Motor neuron (in vitro differentiated cells): ENCODE measurements at regions not wholly inside any gene's neighbourhood (a gene's known extent, or its start where the extent isn't known, plus 50 kb on each side); places are given as distances from the start of the nearest gene placed in this dataset.
"Not testable (repeated sequence)": the region's sequence is repeated elsewhere in the genome, so short reads cannot be mapped to it uniquely, and the experiment has no call there.

ENCODE experiments used
- ATAC-seq, 8 experiments: fragments of 200-7000 bp; cut with Tn5 transposase; replicated peaks in 6 of 8; 2 replicates each; pipeline ENCODE4 v1.8.0; 2021; ENCODE audit warnings: mild to moderate bottlenecking in 8 of 8, moderate library complexity in 8 of 8
- H3K27ac ChIP-seq, 2 donors: fragments of 250-450 bp; sonication (Bioruptor Pico); 2 replicates each; pipeline ENCODE4 v1.9.0; 2021; ENCODE audit warnings: antibody characterized with exemption in 2 of 2, mild to moderate bottlenecking in 2 of 2, moderate library complexity in 1 of 2
- H3K4me1 ChIP-seq, 2 donors: fragments of 250-450 bp; sonication (Bioruptor Pico); replicated peaks in 1 of 2; 2 replicates each; pipeline ENCODE4 v1.6.1; 2021; ENCODE audit warnings: antibody characterized with exemption in 2 of 2, mild to moderate bottlenecking in 2 of 2, moderate library complexity in 1 of 2
- H3K4me3 ChIP-seq, 5 donors: fragments of 250-450 bp; sonication (Bioruptor Pico); 2 replicates each; pipeline ENCODE4 v1.9.0; 2021; ENCODE audit warnings: antibody characterized with exemption in 5 of 5, mild to moderate bottlenecking in 5 of 5, moderate library complexity in 4 of 5
- WGBS, 10 experiments: fragments of 450-650 bp; shearing (Covaris generic); methylation state at CpG; one replicate each; pipeline ENCODE4 v1.0.0; 2022; 5-methylcytosine and 5-hydroxymethylcytosine counted together
- in situ Hi-C, 9 experiments: fragments of 400-800 bp; cut with MboI; loops; one replicate each; pipeline ENCODE4 v1.15.0; 2021; ENCODE audit warnings: low sequenced_read_pairs in 9 of 9, low pct_unique_long_range_greater_than_20kb in 2 of 9; ENCODE audit not compliant: unreplicated experiment in 9 of 9

GRCh38 chr1:106398391-106398790 lies 658.1 kb upstream of the PRMT6 start:
- 20 to 100% (median 93%) methylated on average over 1 to 5 of the region's 5 CpGs for WGBS, 10 experiments
- in situ Hi-C loops = no loop called here
- ATAC-seq = no peak
- Histone ChIP-seq H3K4me3 (no peak overlapping the region), H3K27ac (no peak overlapping the region), H3K4me1 (no peaks in the 10 kb centered on the region)

DNA sequence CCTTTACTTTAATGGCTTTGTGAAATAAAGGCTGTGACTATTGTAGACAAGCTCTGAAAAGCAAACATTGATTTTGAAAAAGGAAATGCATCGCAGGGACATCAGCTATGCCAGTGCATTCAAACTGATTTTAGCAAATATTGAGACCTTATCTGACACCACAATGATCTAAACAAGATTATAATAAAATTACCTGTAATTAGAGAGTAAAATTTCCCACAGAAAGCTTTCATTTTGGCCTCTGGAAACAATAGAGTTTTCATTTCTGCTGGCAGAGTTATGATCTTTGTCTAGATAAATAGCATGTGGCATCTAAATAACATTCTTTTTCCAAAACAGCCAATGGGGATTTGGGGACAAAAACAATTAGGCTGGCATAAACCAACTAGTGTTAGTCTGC lies 650.4 kb upstream of the PRMT6 start:
- no peak for ATAC-seq
- in situ Hi-C loops = no loop called here
- Histone ChIP-seq H3K27ac (no peak overlapping the region), H3K4me3 (no peak overlapping the region), H3K4me1 (peaks cover 0 to 4% of the 10 kb centered on the region in 2 donors)
- 0 to 100% (median 85%) methylated on average over 1 of the region's 1 CpG; no CpG with 5 or more reads in 2 of the 10 experiments for WGBS, 10 experiments

GRCh38 chr1:106412321-106412720 lies 644.2 kb upstream of the PRMT6 start:
- no CpG with 5 or more reads among the region's 18 CpGs for WGBS, 10 experiments
- H3K4me3 ChIP-seq, H3K4me1 ChIP-seq, H3K27ac ChIP-seq, in situ Hi-C loops, ATAC-seq: not testable (repeated sequence)

DNA sequence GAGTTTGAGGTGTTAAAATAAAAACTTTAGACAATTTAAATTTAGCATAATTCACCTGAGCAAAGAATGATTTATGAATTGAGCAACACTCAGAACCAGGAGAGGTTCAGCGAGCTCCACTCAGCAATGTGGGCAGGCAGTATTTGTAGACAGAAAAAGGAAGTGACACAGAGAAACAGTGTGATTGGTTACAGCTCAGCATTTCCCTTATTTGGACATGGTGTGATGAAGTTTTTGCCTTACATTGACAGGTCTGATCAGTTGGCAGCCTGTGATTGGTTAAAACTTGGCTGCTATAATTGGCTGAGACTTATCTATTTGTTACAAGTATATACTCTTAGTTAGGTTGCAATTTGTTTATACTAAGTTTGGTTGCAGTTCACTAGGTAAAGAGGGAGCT lies 621.2 kb upstream of the PRMT6 start:
- in situ Hi-C loops = no loop called here
- Histone ChIP-seq H3K4me1 (no peaks in the 10 kb centered on the region), H3K4me3 (no peak overlapping the region), H3K27ac (no peak overlapping the region)
- 20 to 100% (median 85%) methylated on average over 1 of the region's 1 CpG; no CpG with 5 or more reads in 4 of the 10 experiments for WGBS, 10 experiments
- no peak for ATAC-seq

- in situ Hi-C loops = no loop called here
- H3K4me3 ChIP-seq = no peak overlapping the region
- H3K27ac ChIP-seq = no peak overlapping the region
- ATAC-seq = no peak
- 0 to 95% (median 84%) methylated on average over 2 to 4 of the region's 4 CpGs for WGBS, 10 experiments
- H3K4me1 ChIP-seq = no peaks in the 10 kb centered on the region
Observed at GRCh38 chr1:106439475-106439874, 617.0 kb upstream of the PRMT6 start.

- Histone ChIP-seq H3K4me3 (no peak overlapping the region), H3K4me1 (no peaks in the 10 kb centered on the region), H3K27ac (no peak overlapping the region)
- ATAC-seq = no peak
- in situ Hi-C loops = no loop called here
Observed at GRCh38 chr1:106447466-106447865, 609.0 kb upstream of the PRMT6 start.

DNA sequence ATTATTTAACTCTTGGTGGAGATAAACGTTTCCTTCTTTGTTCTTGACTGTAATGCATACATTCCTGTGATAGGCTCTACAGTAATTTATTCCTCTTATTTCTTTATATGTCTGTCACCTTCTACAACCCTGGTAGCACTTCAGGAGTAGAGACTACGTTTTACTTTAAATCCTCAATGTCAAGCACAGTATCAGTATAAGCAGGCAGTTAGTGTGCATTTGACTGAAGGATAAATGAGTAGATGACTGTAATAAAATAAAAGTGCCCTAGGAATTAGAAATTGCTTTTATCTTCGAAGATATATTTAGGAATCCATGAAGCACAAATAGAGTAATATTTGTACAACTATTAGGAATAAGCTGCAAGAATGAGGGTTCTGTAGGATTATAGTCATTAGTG lies 599.6 kb upstream of the PRMT6 start:
- H3K27ac ChIP-seq = no peak overlapping the region
- 0 to 84% (median 56%) methylated on average over 1 to 3 of the region's 3 CpGs for WGBS, 10 experiments
- H3K4me3 ChIP-seq = no peak overlapping the region
- peaks cover 0 to 17% of the 10 kb centered on the region in 2 donors for H3K4me1 ChIP-seq
- no peak for ATAC-seq
- in situ Hi-C loops = no loop called here

- Histone ChIP-seq H3K4me3 (no peak overlapping the region), H3K4me1 (peaks cover 0 to 17% of the 10 kb centered on the region in 2 donors), H3K27ac (no peak overlapping the region)
- in situ Hi-C loops = no loop called here
- peak in 3 of 8 experiments; percentile 27 to 67 (median 52) for ATAC-seq
- WGBS, 10 experiments = 0 to 90% (median 41%) methylated on average over 1 of the region's 1 CpG; no CpG with 5 or more reads in 2 of the 10 experiments
Observed at GRCh38 chr1:106457368-106457767, 599.1 kb upstream of the PRMT6 start.

- WGBS, 10 experiments = 7 to 82% (median 63%) methylated on average over 2 to 4 of the region's 4 CpGs; no CpG with 5 or more reads in 1 of the 10 experiments
- no peak overlapping the region for H3K27ac ChIP-seq
- H3K4me3 ChIP-seq = no peak overlapping the region
- peak in 5 of 8 experiments; percentile 45 to 82 (median 79) for ATAC-seq
- H3K4me1 ChIP-seq = peaks cover 0 to 17% of the 10 kb centered on the region in 2 donors
- in situ Hi-C loops = no loop called here
Observed at GRCh38 chr1:106458866-106459265, 597.6 kb upstream of the PRMT6 start.

GRCh38 chr1:106459418-106459817 lies 597.1 kb upstream of the PRMT6 start:
- ATAC-seq = no peak
- in situ Hi-C loops = no loop called here

DNA sequence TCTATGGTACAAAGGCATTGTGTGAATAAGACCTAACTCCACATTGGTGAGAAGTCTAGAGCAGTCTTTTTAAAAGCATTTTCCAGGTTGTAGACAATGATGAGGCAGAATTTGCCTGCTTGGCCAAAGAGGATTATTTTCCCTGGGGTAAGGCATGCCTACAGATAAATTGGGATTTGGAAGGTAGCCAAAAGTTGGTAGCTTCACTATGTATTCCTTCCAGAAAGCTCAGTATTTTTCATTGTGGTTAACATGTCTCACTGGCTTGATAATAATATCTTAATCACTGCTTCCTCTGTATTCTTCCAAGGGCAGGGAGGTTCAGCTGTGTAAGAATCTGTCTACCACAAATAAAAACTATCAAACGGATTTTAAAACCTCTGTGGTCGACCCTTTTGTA lies 590.8 kb upstream of the PRMT6 start:
- 6 to 100% (median 70%) methylated on average over 2 of the region's 2 CpGs; no CpG with 5 or more reads in 2 of the 10 experiments for WGBS, 10 experiments
- no peak for ATAC-seq
- Histone ChIP-seq H3K4me3 (no peak overlapping the region), H3K27ac (no peak overlapping the region), H3K4me1 (no peaks in the 10 kb centered on the region)
- in situ Hi-C loops = no loop called here

More at GRCh38 chr1:106459418-106459817, 597.1 kb upstream of the PRMT6 start:
- WGBS, 10 experiments = 8 to 100% (median 84%) methylated on average over 2 of the region's 2 CpGs; no CpG with 5 or more reads in 2 of the 10 experiments
- Histone ChIP-seq H3K4me1 (peaks cover 0 to 17% of the 10 kb centered on the region in 2 donors), H3K4me3 (no peak overlapping the region), H3K27ac (no peak overlapping the region)

DNA sequence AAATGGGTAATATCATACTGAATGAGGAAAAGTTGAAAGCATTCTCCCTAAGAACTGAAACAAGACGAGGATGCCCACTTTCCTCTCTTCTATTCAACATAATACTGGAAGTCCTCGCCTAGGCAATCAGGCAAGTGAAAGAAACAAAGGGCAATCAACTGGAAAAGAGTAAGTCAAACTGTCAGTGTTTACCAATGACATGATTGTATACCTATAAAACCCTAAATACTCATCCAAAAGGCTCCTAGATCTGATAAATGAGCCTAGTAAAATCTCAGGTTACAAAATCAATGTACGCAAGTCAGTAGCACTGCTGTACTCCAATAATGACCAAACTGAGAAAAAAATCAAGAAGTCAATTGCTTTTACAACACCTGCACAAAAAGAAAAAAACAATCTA lies 575.8 kb upstream of the PRMT6 start:
- in situ Hi-C loops = no loop called here
- ATAC-seq = no peak
- WGBS, 10 experiments = 3 to 100% (median 79%) methylated on average over 1 to 3 of the region's 3 CpGs
- H3K27ac ChIP-seq = no peak overlapping the region
- no peaks in the 10 kb centered on the region for H3K4me1 ChIP-seq
- no peak overlapping the region for H3K4me3 ChIP-seq

DNA sequence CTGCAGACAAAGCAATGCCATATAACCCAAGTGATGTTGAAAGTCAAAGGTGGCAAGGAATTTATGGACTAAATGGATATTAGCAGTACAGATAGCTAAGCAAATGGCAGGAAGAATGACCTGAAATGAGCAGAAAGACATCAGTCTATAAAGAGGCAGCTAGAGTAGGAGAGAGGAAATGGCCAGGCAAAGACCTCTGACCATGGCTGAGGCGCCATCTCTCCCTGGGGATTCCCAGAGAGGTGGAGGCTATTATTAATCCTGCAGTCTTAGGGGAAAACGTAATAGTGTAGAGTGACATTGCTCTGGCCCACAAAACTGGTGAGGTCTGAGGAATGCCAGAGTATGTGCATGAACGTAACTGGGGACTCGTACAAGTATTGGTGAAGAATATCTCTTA lies 563.6 kb upstream of the PRMT6 start:
- H3K4me1 ChIP-seq = no peaks in the 10 kb centered on the region
- H3K27ac ChIP-seq = no peak overlapping the region
- 4 to 100% (median 73%) methylated on average over 1 to 4 of the region's 4 CpGs for WGBS, 10 experiments
- H3K4me3 ChIP-seq = no peak overlapping the region
- peak in 3 of 8 experiments; percentile 21 to 82 (median 48) for ATAC-seq
- in situ Hi-C loops = no loop called here

- Histone ChIP-seq H3K4me3 (no peak overlapping the region), H3K4me1 (no peaks in the 10 kb centered on the region), H3K27ac (no peak overlapping the region)
- WGBS, 10 experiments = 0 to 100% (median 79%) methylated on average over 1 of the region's 1 CpG; no CpG with 5 or more reads in 2 of the 10 experiments
- in situ Hi-C loops = no loop called here
- no peak for ATAC-seq
Observed at GRCh38 chr1:106494646-106495045, 561.8 kb upstream of the PRMT6 start.
